AML-193 (cell line): ENCODE measurements at regions not wholly inside any gene's neighbourhood (a gene's known extent, or its start where the extent isn't known, plus 50 kb on each side); places are given as distances from the start of the nearest gene placed in this dataset.
"Not testable (repeated sequence)": the region's sequence is repeated elsewhere in the genome, so short reads cannot be mapped to it uniquely, and the experiment has no call there.

ENCODE experiments used
- DNase-seq, 2 experiments: peaks; one replicate each; lab custom pipeline; 2025; lab: John Stamatoyannopoulos, UW

DNA sequence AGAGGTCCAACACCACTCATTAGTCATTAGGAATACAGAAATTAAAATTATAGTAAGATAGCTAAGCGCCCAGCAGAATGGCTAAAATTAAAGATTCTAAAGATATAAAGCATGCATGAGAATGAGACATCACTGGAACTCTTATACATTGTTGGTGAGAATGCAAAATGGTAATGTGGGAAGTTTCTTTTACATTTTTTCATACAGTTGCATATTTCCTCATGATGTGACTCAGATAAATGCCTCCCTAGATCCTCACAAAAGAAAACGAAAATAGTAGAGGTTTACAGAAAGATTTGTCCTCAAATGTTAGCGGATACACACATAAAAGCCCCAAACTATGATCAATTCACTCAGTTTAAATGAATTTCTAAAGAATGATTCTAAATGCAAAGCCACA lies 633.7 kb upstream of the GJE1 start:
- no peak for DNase-seq

DNA sequence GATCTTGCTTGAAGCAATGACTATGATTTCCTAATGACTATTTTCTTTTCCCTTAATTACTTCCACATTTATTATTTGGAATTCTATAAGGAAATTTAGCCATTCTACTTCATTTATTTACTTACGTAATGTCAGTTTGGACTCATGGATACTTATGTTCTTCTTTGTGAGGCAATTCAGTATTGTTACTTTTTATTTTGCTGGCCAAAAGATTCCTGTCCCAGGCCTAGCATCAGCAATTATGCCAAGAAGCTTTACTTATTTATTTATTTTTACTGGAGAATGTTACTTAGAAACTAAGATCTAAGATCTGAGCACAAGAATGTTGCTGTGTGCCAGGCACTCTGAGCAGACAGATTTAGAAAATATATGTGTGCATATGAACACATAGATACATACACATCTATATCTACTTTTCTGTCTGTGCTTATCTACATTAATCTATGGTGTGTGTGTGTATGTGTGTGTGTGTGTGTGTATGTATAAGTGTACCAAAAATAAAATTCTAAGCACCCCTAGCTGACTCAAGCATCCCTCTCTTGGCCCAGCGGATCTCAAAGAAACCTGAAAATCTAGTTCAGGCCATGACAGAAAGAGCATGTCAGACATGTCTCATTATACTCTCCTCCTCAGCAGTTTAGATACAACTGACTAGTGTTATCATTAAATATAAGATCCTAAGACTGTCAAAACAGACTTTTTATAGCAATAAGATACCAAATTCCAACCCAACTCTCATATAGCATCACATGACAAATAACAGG lies 640.0 kb upstream of the GJE1 start:
- DNase-seq: no peak

DNA sequence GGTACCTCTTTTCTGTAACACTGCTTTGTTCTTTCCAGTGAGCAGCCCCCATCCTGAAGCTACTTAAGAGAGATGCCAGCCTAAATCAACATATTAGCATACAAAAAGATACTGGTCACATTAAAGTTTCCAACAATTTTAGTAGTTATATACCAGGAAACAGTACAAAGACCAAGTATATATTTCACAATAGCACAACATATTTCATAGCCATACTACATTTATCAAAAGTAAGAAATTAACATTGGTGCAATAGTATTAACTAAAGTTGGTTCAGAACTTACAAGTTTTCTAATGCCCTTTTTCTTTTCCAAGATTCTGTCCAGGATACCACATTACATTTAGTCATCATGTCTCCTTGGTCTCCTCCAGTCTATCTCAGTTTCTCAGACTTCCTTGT lies 641.0 kb upstream of the GJE1 start:
- DNase-seq: peak in 1 of 2 experiments; percentile 16

DNA sequence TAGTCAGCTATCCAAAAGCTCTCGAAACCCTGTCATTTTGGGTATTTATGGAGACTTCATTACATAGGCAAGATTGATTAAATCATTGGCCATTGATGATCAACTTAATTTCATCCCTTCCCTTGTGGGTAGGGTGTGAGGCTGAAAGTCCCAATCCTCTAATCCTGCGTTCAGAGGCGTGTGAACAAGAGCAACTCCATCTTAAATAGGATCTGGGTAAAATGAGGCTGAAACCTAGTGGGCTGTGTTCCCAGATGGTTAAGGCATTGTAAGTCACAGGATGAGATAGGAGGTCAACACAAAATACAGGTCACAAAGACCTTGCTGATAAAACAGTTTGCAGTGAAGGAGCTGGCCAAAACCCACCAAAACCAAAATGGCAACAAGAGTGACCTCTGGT lies 641.7 kb upstream of the GJE1 start:
- DNase-seq: no peak

DNA sequence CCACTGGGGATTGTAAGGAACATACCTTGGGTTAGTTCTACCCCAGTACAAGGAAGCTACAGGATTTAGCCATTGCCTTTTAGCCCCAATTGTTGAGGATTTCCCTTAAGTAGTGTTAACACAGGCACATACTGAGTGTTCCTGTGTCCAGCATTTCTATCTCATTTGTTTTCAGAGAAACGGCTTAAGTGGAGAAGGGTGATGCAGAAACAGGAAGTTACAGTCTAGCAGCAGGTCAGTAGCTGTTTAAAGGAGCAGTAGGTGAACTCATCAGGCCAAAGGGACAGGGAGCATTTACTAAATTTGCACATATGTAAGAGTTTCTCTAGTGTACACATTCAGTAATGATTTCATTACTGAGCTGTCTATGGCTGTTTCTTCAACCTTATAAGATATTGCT lies 644.2 kb upstream of the GJE1 start:
- peak; percentile 92 to 95 for DNase-seq

DNA sequence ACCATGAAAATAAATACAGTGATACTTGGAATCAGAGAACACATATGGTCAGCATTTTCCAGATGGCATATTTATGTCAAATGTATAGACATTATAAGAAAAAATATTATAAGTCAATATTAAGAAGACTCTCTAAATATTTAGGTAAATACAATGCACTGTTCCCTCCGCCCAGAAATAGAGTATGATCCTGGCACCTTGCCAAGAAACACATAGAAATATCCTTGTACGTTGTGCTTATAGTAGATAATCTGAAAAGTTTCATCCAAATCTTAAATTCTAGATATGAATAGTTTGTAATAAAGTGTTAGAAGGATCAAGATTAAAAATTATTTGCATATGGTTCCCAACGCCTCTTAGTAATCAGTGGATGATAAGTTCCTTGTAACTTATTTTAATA lies 645.8 kb upstream of the GJE1 start:
- DNase-seq: no peak

DNA sequence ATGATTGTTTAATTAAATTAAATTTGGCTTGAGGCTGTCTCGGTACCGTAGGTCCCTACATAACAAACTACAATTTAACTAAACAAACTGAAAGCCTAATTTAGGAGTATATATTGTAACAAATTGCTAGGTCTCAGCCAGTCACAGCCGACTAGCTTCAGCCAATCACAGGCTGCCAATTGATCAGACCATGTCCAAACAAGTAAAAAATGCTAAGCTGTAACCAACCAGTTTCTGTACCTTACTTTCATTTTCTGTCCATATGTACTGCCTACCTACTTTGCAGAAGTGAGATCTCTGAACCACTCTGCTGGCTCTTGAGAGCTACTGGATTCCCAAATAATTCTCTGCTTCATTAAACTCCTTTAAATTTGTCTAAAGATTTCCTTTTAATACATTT lies 648.0 kb upstream of the GJE1 start:
- DNase-seq: peak; percentile 90 to 94

DNA sequence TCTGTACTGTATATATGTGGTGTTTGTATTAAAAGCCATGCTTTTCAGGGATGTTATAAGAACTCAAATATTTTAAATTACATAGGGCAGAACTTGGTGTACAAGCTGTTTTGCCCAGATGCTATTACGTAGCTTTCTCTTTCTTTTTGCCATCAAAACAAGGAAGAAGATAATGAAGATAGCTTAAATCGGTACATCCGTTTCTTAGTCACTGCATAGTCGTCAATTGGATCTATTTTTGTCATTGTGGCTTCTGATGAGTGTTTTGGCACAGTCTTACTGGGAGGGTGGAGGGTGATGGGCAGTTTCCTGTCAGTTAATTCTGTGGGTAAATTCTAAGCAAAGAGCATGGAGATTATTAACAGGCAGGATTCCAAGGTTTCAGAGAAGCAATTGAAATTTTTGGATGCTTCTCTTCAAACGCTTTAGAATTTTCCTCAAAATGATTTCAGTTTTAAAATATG lies 649.1 kb upstream of the GJE1 start:
- DNase-seq: peak; percentile 97

DNA sequence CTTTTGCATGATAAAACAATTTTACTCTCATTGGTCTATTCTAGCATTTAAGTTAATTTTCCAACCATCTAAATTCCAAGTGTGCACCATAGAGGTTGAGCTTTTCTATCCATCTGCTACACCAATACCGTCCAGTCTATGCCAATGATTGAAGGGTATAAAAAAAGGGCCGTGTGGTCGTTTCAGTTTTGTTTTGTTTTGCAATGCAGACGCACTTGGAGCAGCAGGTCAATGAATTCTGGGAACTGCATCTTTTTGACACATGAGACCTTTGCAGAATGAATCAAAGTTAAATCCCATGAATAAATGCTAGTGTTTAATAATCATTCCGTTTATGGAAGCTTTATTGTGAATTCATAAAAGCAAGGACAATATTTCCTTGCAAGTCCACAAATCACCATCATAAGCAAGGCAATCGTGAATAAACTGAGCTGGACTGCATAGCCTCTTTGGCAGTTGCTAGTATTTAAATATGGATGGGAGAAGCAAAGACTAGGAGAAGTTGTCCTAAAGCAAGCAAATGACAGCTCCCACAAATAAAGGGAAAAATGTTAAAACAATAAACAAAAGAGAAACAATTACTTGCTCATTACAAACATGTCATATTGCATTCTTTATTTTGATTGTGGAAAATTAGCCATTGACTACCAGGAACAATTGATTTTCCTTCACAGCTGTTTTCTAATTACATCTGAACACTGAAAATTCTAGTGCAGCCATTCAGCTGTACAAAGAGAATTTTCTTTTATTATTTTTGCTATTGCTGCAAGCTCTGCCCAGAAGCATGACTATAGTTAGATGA lies 649.7 kb upstream of the GJE1 start:
- DNase-seq: peak; percentile 28 to 49

DNA sequence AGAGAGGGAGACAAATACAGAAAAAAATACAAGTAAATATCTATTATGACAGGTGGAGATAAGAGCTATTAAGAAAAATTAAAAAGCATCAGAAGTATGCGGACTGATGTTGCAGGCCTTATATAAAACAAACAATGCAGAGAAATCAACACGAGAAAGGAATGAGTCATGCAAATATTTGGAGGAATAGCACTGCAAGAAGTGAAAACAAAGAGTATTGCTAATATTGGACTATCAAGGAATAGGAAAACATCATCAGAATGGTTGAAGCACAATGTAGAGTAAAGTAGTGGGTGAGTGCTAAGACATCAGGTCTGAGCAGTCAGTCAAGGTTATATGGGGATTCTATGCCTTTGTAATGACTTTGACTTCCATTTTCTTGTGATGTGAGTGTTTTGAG lies 657.5 kb upstream of the GJE1 start:
- no peak for DNase-seq

DNA sequence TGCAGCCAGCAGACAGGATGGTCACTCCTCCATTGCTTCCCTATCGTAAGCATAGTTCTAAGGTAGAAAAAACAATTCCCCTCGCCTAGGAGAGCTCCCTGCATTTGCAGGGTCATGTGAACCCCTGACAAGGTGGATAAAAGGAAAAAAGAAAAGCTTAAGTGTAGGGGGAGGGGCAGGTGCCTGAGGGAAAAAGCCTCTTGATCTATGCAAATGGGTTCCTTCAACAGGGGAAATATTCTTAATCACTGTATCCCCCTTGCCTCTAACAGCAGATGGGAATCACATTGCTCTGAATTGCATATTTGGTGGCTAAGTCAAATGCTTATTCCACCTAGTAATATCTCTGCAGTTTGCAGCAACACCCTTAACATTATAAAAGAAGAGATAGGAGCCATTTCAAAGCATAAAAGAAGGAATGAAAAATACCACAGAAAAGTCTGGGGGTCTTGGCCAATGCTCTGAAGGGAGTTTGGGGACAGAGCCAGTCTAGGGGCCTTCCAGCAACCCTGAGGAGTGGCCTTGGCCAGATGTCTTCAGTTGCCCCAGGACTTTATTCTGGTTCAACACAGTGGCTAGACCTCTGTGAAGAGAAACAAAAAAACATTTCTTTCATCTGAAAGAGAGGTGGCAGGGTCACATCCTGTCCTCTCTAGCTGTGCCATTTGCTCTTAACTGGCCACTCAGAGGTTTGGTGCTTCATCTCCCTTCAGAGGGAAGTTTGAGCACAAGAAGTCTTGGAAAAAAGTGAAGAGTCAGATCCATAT lies 660.4 kb upstream of the GJE1 start:
- DNase-seq: no peak

DNA sequence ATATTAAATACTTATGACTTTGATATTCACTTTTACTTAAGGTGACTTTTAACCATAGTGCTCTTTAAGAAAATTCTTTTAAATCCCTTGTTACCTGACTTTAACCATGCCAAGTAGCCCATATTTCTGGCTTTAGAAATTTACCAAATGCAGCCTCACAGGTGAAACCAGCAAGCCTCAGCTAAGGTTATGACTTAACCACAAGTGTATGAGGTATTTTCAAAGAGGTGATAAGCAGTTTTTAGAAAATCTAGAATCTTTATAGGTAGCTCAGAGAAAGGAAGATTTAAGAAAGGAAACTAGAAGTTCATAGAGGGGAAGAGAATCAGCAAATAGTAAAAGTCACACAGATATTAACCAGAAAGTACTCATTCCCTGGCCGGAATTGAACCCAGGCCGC lies 661.9 kb upstream of the GJE1 start:
- no peak for DNase-seq

DNA sequence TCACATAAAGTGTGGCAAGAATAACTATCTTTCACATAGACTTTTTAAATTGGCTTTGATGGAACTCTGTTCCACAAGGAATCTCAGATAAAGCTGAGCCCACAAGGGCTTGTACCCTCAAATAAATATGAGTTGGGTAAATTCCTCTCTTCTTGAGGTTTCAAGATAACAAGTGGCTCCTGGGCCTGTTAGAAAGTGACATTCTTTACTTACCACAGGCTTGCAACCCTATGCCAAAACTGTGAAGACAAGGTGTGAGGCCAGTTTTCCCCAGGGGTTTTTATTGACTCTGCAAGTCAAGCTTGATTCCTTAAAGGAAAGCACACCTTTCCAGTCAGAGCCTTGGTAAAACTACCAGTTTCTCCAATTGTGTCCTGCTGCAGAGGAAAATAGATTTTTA lies 664.8 kb upstream of the GJE1 start:
- no peak for DNase-seq

DNA sequence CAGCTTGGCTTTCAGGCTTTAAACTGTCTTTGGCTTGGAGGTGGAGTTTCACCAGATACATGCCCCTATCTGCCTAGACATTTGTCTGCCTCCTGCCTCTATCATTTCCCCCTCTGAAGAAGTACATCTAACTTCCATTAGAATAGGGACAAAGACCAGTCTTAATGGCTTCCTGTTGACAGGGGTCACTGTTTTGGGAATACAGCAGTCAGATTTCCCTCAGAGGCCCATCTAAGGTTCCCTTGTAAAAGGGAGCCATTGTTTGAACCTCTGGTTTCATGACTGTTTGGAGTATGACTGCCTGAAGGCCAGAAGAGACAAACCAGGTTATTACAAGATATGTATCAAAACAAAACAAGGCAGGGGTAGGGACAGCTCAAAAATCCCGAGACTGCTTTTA lies 665.7 kb upstream of the GJE1 start:
- no peak for DNase-seq

DNA sequence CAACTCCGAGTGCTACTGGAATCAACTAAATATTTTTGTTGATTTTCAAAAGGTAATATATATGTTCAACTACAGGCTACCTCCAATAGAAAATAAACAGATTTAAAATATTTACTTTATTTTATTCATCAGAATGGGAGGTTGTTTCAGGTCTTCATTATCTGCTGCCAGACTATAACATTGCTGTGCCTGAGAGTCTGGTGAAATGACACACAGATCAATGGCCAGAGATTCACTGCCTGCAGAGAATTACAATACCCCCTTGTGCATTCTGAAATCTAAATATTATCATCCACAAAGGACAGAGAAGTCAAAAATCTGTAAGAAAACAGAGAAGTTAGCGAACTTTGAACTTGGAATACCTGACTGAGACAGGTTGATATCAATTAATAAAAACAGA lies 667.8 kb upstream of the GJE1 start:
- DNase-seq: no peak

DNA sequence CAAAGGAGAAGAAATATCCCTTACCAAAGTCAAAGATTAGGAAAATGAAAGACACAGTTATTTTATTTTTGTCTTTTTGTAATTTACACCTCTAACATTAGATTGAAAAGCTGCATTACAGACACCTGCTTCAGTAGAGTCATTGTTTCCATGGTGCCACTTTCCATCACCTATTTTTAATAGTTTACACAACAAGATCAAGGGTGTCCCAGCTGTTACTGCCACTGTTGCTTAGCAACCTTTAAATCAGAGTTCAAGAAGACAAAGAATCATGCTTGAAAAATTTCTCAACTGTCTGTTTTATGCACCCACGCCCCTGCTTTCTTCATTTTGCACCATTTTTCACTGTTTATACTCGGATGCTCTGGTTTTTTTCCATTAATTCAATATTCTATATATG lies 668.2 kb upstream of the GJE1 start:
- no peak for DNase-seq

DNA sequence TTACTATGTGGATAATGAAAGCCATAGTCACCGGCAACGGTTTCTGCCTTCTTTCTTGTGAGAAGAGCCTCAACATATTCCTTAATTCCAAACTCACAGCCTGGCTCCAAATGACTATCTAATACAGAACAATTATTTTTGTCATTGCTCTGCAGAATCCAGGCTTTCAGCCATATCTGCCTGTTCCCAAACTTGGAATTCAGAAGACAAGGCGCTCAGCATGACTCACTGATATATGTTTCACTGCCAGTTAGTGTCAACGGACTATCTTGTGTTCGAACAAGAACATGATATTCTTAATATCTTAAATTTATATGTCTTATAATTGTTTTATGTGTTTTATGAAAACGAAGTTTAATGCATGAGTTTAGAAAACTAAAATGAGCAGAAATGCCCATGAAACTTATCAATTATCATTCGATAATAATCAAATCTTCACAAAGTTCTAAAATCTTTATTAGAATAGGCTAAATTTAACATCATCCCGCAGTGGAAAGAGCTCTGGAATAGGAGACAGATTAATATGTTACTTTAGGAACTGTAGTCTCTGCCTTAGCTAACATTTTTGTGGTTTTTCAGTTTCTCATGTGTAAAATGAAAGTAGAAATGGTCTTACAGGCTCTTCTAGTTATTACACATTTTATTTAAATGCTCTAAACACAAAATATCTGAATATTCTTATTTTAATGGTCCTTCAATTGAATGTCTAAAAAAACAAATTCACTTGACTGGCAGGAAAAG lies 669.3 kb upstream of the GJE1 start:
- no peak for DNase-seq

DNA sequence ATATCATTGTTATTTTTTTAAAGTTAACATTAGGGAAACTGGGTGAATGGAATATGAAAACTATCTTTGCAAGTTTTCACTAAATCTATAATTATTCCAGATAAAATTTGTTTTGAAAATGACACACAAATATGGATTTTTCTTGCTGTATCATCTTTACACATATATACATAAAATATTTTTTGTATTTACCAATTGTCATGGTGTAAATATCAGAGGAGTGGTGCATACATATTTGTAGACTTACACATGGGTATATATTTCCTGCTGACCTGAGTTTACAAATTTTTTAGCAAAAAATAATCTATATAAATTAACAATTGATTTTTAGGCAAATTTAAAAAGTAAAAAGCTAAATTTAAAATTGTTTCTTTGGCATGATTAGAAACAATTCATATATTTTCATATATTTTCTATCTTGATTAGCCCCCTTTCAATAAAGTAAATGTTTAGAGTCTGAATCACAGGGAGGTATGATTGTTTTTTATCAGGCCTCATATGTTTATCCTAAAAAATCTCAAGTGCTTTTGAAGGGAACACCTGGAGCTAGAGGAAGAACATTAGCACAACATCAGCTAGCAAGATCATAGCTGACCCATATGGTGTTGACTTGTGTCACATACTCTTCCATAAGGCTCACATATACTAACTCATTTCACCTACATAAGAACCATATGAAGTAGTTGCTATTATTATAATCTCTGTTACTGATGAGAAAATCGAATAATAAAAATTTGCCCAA lies 671.8 kb upstream of the GJE1 start:
- DNase-seq: no peak

DNA sequence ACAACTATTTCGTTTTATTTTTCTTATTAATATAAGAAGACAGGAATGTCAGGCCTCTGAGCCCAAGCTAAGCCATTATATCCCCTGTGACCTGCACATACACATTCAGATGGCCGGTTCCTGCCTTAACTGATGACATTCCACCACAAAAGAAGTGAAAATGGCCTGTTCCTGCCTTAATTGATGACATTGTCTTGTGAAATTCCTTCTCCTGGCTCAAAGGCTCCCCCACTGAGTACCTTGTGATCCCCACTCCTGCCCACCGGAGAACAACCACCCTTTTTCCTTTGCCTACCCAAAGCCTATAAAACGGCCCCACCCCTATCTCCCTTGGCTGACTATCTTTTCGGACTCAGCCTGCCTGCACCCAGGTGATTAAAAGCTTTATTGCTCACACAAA lies 672.5 kb upstream of the GJE1 start:
- DNase-seq: not testable (repeated sequence)

DNA sequence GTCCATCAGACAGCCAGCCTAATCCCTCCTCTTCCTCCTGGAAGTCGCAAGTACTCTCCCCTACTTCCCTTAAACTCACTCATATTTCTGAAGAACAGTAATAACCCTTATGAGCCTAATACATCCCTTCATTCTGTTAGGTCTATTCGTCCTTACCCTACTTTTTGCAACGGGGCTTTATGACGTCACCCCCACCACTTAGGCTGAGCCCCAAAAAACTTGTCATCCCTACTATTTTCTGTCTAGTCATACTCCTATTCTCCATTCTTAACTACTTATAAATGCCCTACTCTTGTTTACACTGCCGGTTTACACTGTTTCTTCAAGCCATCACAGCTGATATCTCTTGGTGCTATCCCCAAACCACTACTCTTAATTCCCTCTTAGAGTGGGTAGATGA lies 674.7 kb upstream of the GJE1 start:
- DNase-seq: not testable (repeated sequence)

DNA sequence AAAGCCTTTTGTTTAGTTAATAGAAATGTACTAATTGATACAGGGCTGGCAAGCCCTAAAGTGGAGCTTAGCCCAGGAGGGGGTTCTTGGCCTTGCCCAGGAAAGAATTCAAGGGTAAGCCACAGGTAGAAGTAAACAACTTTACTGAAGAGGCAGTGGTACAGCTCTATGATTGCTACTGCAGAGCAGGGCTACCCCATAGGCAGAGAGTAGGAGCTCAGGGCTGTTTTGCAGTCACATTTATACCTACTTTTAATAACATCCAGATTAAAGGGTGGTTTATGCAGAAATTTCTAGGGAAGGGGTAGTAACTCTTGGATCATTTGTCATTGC lies 680.4 kb upstream of the GJE1 start:
- DNase-seq: no peak
